ENCODE measurements at regions not wholly inside any gene's neighbourhood (a gene's known extent, or its start where the extent isn't known, plus 50 kb on each side); places are given as distances from the start of the nearest gene placed in this dataset.

DNA sequence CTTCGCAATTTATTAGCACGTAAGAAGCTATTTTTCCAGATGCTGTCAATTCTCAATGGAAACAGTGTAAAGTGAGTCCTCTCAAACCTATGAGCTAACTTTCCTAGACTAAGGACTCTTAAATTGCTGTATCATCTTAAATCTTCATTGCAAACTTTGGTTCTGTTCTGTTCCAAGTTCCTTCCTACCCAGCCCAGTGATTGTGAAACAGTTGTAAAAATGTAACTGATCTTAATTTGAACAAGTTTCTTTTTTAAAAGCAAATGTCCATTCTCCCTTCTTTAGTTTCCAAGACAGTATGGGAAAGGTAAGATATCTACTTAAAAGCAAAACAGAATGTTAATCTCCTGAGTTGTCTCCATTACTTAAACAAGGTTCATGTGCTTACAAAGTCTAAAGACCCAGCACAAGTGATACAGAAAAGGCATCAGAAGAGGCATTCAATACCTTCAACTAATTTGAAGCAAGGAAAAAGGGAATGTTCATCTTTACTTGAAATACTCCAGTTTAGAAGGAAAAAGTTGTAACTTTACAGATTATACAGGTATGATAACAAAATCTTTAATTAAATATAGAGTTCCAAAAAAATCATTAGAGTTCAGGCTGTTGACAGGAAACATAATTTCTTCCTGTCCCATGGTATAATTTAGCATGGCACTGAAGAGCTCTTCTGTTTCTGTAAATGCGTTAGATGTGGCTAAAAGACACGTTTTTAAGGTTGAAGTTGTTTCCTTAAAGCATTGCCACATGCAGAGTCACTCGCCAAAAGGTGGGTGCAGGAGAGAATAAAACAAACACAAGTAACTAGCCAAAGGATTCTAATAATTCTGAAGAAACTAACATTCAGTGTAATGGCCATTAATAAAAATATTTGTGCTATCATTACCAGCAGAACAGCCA is 101.5 kb upstream of the USP15 start:
- Histone ChIP-seq H3F3A (ENCODE audit: insufficient read depth) (no peaks in the 10 kb centered on the region), H3K4me3 (ENCODE audit: insufficient read depth, low read length, poor library complexity, severe bottlenecking) (no peak overlapping the region), H3K9ac (ENCODE audit: low read length) (no peak overlapping the region), H3K9me2 (replicated peaks; ENCODE audit: insufficient read depth, low read length) (no peaks in the 10 kb centered on the region), H4K20me1 (ENCODE audit: low read depth, low read length) (no peaks in the 10 kb centered on the region), H3K27ac (ENCODE audit: low read depth, low read length) (no peak overlapping the region), H2AFZ (ENCODE audit: low read depth, low read length, severe bottlenecking) (no peak overlapping the region), H3K9me3 (ENCODE audit: insufficient read depth, low read length) (no peaks in the 10 kb centered on the region), H3K27me3 (ENCODE audit: low read length) (no peaks in the 10 kb centered on the region), H3K36me3 (ENCODE audit: low read length) (no peaks in the 10 kb centered on the region), H3K4me2 (ENCODE audit: low read depth, low read length, poor library complexity, severe bottlenecking) (no peak overlapping the region), H3K79me2 (ENCODE audit: insufficient read depth, low read length) (no peaks in the 10 kb centered on the region)
- TF ChIP-seq EZH2phosphoT487 (conservative IDR thresholded peaks at IDR 0.05; ENCODE audit: low read length): no peak
- no peak for TF ChIP-seq CTCF (IDR thresholded peaks at IDR 0.05; ENCODE audit: insufficient read depth, low read length, poor library complexity, severe bottlenecking)

DNA sequence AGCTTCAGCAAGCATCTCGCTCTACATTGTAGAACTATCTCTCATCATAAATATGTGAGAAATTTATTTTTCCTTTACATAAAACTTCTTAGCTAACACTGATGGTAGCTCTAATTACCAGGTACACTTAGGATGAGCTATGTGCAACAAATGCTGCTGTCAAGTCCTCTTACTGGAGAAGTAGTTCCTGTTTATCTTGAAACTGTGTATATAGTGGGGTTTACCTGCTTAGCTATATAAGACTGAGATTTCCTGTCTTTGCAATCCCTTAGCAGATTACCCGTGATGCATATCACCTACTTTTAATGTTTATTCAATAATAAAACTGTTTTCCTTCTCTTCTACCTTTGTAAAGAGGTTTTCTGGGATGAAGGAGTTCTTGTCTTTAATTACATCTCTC is 98.0 kb upstream of the USP15 start:
- H3K4me3 ChIP-seq (ENCODE audit: insufficient read depth, low read length, poor library complexity, severe bottlenecking): no peak overlapping the region
- H3F3A ChIP-seq (ENCODE audit: insufficient read depth): no peaks in the 10 kb centered on the region
- H3K9me2 ChIP-seq (replicated peaks; ENCODE audit: insufficient read depth, low read length): no peaks in the 10 kb centered on the region
- H3K4me2 ChIP-seq (ENCODE audit: low read depth, low read length, poor library complexity, severe bottlenecking): no peak overlapping the region
- H4K20me1 ChIP-seq (ENCODE audit: low read depth, low read length): no peaks in the 10 kb centered on the region
- H3K27me3 ChIP-seq (ENCODE audit: low read length): no peaks in the 10 kb centered on the region
- H3K27ac ChIP-seq (ENCODE audit: low read depth, low read length): no peak overlapping the region
- H3K9ac ChIP-seq (ENCODE audit: low read length): no peak overlapping the region
- no peak overlapping the region for H2AFZ ChIP-seq (ENCODE audit: low read depth, low read length, severe bottlenecking)
- H3K9me3 ChIP-seq (ENCODE audit: insufficient read depth, low read length): no peaks in the 10 kb centered on the region
- H3K79me2 ChIP-seq (ENCODE audit: insufficient read depth, low read length): no peaks in the 10 kb centered on the region
- H3K36me3 ChIP-seq (ENCODE audit: low read length): no peaks in the 10 kb centered on the region
- TF ChIP-seq CTCF (IDR thresholded peaks at IDR 0.05; ENCODE audit: insufficient read depth, low read length, poor library complexity, severe bottlenecking): no peak
- no peak for TF ChIP-seq EZH2phosphoT487 (conservative IDR thresholded peaks at IDR 0.05; ENCODE audit: low read length)

DNA sequence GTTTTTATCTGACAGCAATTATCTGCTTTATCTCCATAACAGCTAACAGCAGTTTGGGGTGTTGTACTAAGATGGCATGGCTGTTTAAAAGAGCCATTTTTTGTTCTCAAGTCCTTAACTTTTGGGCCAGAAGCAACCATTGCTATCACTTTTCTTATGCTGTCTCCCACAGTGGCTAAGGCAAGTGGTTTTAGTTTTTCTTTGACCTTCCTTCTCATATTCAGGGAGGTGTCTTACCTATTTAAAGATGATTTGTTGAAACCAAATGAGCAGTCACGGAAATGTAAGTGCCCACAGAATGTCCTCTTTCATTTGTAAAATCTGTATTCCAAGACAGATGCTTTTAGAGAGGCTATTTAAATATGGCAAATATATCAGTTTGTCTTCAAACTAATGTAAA is 96.8 kb upstream of the USP15 start:
- H3K4me2 ChIP-seq (ENCODE audit: low read depth, low read length, poor library complexity, severe bottlenecking): no peak overlapping the region
- H3K9me3 ChIP-seq (ENCODE audit: insufficient read depth, low read length): no peaks in the 10 kb centered on the region
- H3K36me3 ChIP-seq (ENCODE audit: low read length): no peaks in the 10 kb centered on the region
- H2AFZ ChIP-seq (ENCODE audit: low read depth, low read length, severe bottlenecking): no peak overlapping the region
- H3K27ac ChIP-seq (ENCODE audit: low read depth, low read length): no peak overlapping the region
- H3K4me3 ChIP-seq (ENCODE audit: insufficient read depth, low read length, poor library complexity, severe bottlenecking): no peak overlapping the region
- H3K9me2 ChIP-seq (replicated peaks; ENCODE audit: insufficient read depth, low read length): no peaks in the 10 kb centered on the region
- TF ChIP-seq EZH2phosphoT487 (conservative IDR thresholded peaks at IDR 0.05; ENCODE audit: low read length): no peak
- TF ChIP-seq CTCF (IDR thresholded peaks at IDR 0.05; ENCODE audit: insufficient read depth, low read length, poor library complexity, severe bottlenecking): no peak
- no peaks in the 10 kb centered on the region for H4K20me1 ChIP-seq (ENCODE audit: low read depth, low read length)
- no peaks in the 10 kb centered on the region for H3K79me2 ChIP-seq (ENCODE audit: insufficient read depth, low read length)
- H3K9ac ChIP-seq (ENCODE audit: low read length): no peak overlapping the region
- H3K27me3 ChIP-seq (ENCODE audit: low read length): no peaks in the 10 kb centered on the region
- H3F3A ChIP-seq (ENCODE audit: insufficient read depth): no peaks in the 10 kb centered on the region
